H9 (cell line): ENCODE measurements at regions not wholly inside any gene's neighbourhood (a gene's known extent, or its start where the extent isn't known, plus 50 kb on each side); places are given as distances from the start of the nearest gene placed in this dataset.

Experiments
- DNase-seq: peaks from one replicate; pipeline ENCODE4 v3.0.0-alpha.2; 2017
- H2AFZ ChIP-seq: one replicate; pipeline ENCODE4 v1.6.1; 2013; ENCODE audit warnings: mild to moderate bottlenecking, low read length, control low read depth, moderate library complexity
- H2AK5ac ChIP-seq: 2 replicates; pipeline ENCODE4 v1.6.1; 2013; ENCODE audit warnings: low read length, control low read depth, mixed read lengths; ENCODE audit not compliant: insufficient read length
- H2BK120ac ChIP-seq: one replicate; pipeline ENCODE4 v1.6.1; 2013; ENCODE audit warnings: low read depth, mild to moderate bottlenecking, low read length, control low read depth, inconsistent platforms; ENCODE audit not compliant: poor library complexity, severe bottlenecking
- H2BK12ac ChIP-seq: 2 replicates; pipeline ENCODE4 v1.6.1; 2013; ENCODE audit warnings: low read length, control low read depth, mixed read lengths, low read depth; ENCODE audit not compliant: insufficient read length
- H2BK15ac ChIP-seq: 2 replicates; pipeline ENCODE4 v1.6.1; 2013; ENCODE audit warnings: low read depth, low read length, control low read depth
- H2BK20ac ChIP-seq: one replicate; pipeline ENCODE4 v1.6.1; 2013; ENCODE audit warnings: low read depth, mild to moderate bottlenecking, low read length, control low read depth, inconsistent platforms; ENCODE audit not compliant: poor library complexity, severe bottlenecking
- H2BK5ac ChIP-seq: 2 replicates; pipeline ENCODE4 v1.6.1; 2013; ENCODE audit warnings: low read length, control low read depth, mixed read lengths; ENCODE audit not compliant: insufficient read length
- H3K14ac ChIP-seq: 2 replicates; pipeline ENCODE4 v1.6.1; 2013; ENCODE audit warnings: low read length, control low read depth; ENCODE audit not compliant: insufficient read depth
- H3K18ac ChIP-seq: 2 replicates; pipeline ENCODE4 v1.6.1; 2013; ENCODE audit warnings: low read depth, mild to moderate bottlenecking, mixed read lengths, low read length, control low read depth; ENCODE audit not compliant: insufficient read length
- H3K23ac ChIP-seq: 2 replicates; pipeline ENCODE4 v1.6.1; 2013; ENCODE audit warnings: low read length, control low read depth, mixed read lengths, low read depth; ENCODE audit not compliant: insufficient read length
- H3K23me2 ChIP-seq: 2 replicates; pipeline ENCODE4 v1.6.1; 2013; ENCODE audit warnings: low read depth, mild to moderate bottlenecking, mixed read lengths, low read length, control low read depth; ENCODE audit not compliant: insufficient read length, poor library complexity, severe bottlenecking
- H3K27ac ChIP-seq: 2 replicates; pipeline ENCODE4 v1.5.1; 2013; ENCODE audit warnings: low read length, control low read depth, mixed read lengths, low read depth; ENCODE audit not compliant: insufficient read length
- H3K27me3 ChIP-seq: 2 replicates; pipeline ENCODE4 v1.6.1; 2013; ENCODE audit warnings: low read length, control low read depth, inconsistent platforms; ENCODE audit not compliant: insufficient read depth
- H3K4ac ChIP-seq: 2 replicates; pipeline ENCODE4 v1.6.1; 2013; ENCODE audit warnings: low read depth, mild to moderate bottlenecking, control low read depth, inconsistent platforms, low read length, moderate library complexity
- H3K4me1 ChIP-seq: 2 replicates; pipeline ENCODE4 v1.6.1; 2013; ENCODE audit warnings: low read length, control low read depth, inconsistent platforms; ENCODE audit not compliant: insufficient read depth
- H3K4me2 ChIP-seq: 2 replicates; pipeline ENCODE4 v1.6.1; 2013; ENCODE audit warnings: low read length, control low read depth, mixed read lengths; ENCODE audit not compliant: insufficient read length, insufficient read depth
- H3K56ac ChIP-seq: 2 replicates; pipeline ENCODE4 v1.6.1; 2013; ENCODE audit warnings: low read depth, mild to moderate bottlenecking, mixed read lengths, low read length, control low read depth; ENCODE audit not compliant: insufficient read length
- H3K79me1 ChIP-seq: 2 replicates; pipeline ENCODE4 v1.6.1; 2013; ENCODE audit warnings: low read depth, mild to moderate bottlenecking, moderate library complexity, low read length, control low read depth, inconsistent platforms; ENCODE audit not compliant: insufficient read depth, poor library complexity, severe bottlenecking
- H3K79me2 ChIP-seq: 2 replicates; pipeline ENCODE4 v1.6.1; 2013; ENCODE audit warnings: low read length, control low read depth, inconsistent platforms; ENCODE audit not compliant: insufficient read depth
- H3K9ac ChIP-seq: 2 replicates; pipeline ENCODE4 v1.6.1; 2013; ENCODE audit warnings: low read length, control low read depth, mixed read lengths; ENCODE audit not compliant: insufficient read length; ENCODE audit errors: extremely low read depth
- H3K9me3 ChIP-seq: one replicate; pipeline ENCODE4 v1.6.1; 2013; ENCODE audit warnings: low read depth, low read length, inconsistent platforms; ENCODE audit not compliant: control insufficient read depth
- H3T11ph ChIP-seq: one replicate; pipeline ENCODE4 v1.6.1; 2013; ENCODE audit warnings: mild to moderate bottlenecking, low read length, control low read depth, inconsistent platforms
- H4K20me1 ChIP-seq: one replicate; pipeline ENCODE4 v1.6.1; 2013; ENCODE audit not compliant: control insufficient read depth, insufficient read length, insufficient read depth
- H4K5ac ChIP-seq: 2 replicates; pipeline ENCODE4 v1.6.1; 2013; ENCODE audit warnings: low read depth, mild to moderate bottlenecking, mixed read lengths, low read length, control low read depth; ENCODE audit not compliant: insufficient read length
- H4K8ac ChIP-seq: replicated peaks from 2 replicates; pipeline ENCODE4 v1.6.1; 2013; ENCODE audit warnings: low read length, control low read depth, mixed read lengths, low read depth; ENCODE audit not compliant: insufficient read length
- H4K91ac ChIP-seq: 2 replicates; pipeline ENCODE4 v1.6.1; 2013; ENCODE audit warnings: low read depth, mild to moderate bottlenecking, moderate library complexity, mixed read lengths, low read length, control low read depth; ENCODE audit not compliant: insufficient read length
- H3K27ac Mint-ChIP-seq, 3 experiments: 2 replicates in 2 of 3; 3 replicates in 1 of 3; pipeline ENCODE4 v1.8.0; 2020 to 2021; ENCODE audit warnings: mixed read lengths in 3 of 3, mild to moderate bottlenecking in 1 of 3, moderate library complexity in 1 of 3
- H3K27me3 Mint-ChIP-seq: 2 replicates; pipeline ENCODE4 v1.8.0; 2021; ENCODE audit warnings: low read depth, mild to moderate bottlenecking, moderate library complexity, mixed read lengths
- H3K36me3 Mint-ChIP-seq, 3 experiments: 2 replicates in 2 of 3; 3 replicates in 1 of 3; pipeline ENCODE4 v1.8.0; 2020 to 2021; ENCODE audit warnings: low read depth in 3 of 3, mixed read lengths in 3 of 3; ENCODE audit not compliant: insufficient read depth in 1 of 3
- H3K4me1 Mint-ChIP-seq, 2 experiments: 2 replicates each; pipeline ENCODE4 v1.8.0; 2020; ENCODE audit warnings: mixed read lengths in 2 of 2
- H3K4me3 Mint-ChIP-seq, 2 experiments: 2 replicates in 1 of 2; 3 replicates in 1 of 2; pipeline ENCODE4 v1.8.0; 2020 to 2021; ENCODE audit warnings: mild to moderate bottlenecking in 2 of 2, mixed read lengths in 2 of 2, moderate library complexity in 1 of 2
- H3K9me3 Mint-ChIP-seq, 2 experiments: 2 replicates in 1 of 2; 3 replicates in 1 of 2; pipeline ENCODE4 v1.8.0; 2020; ENCODE audit warnings: mild to moderate bottlenecking in 2 of 2, mixed read lengths in 2 of 2, moderate library complexity in 1 of 2
- WGBS: extraction: QIAGEN DNeasy Blood & Tissue Kit; methylation state at CpG from one replicate; pipeline ENCODE4 v1.1.7; 2013; ENCODE audit warnings: missing lambda C conversion rate, low lambda C conversion rate, mixed read lengths; ENCODE audit not compliant: insufficient read length; ENCODE audit errors: extremely low coverage; 5-methylcytosine and 5-hydroxymethylcytosine counted together
- TF ChIP-seq, protein P1 (sequence below): fragments of 200-600 bp; sonication (generic); conservative IDR thresholded peaks from 3 replicates; pipeline ENCODE4 v1.8.0; 2021; ENCODE audit warnings: antibody characterized with exemption, mild to moderate bottlenecking

DNA sequence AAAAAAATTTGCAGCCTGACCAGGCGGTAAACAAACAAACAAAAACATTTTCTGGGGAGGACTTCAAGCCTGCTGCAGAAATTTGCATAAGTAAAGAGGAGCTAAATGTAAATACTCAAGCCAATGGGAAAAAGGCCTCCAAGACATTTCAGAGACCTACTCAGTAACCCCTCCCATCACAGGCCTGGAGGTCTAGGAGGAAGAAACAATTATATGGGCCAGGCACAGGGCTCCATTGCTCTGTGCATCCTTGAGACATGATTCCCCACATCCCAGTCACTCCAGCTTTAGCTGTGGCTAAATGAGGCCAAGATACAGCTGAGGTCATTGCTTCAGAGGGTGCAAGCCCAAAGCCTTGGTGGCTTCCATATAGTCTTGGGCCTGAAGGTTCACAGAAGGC lies 793.4 kb downstream of the SLITRK1 start:
- no CpG with 5 or more reads among the region's 1 CpG for WGBS
- H4K8ac ChIP-seq: no peak overlapping the region
- H3K4me1 ChIP-seq: no peaks in the 10 kb centered on the region
- H3K9me3 ChIP-seq: no peaks in the 10 kb centered on the region
- H3K79me1 ChIP-seq: no peaks in the 10 kb centered on the region
- TF ChIP-seq, protein P1, sequence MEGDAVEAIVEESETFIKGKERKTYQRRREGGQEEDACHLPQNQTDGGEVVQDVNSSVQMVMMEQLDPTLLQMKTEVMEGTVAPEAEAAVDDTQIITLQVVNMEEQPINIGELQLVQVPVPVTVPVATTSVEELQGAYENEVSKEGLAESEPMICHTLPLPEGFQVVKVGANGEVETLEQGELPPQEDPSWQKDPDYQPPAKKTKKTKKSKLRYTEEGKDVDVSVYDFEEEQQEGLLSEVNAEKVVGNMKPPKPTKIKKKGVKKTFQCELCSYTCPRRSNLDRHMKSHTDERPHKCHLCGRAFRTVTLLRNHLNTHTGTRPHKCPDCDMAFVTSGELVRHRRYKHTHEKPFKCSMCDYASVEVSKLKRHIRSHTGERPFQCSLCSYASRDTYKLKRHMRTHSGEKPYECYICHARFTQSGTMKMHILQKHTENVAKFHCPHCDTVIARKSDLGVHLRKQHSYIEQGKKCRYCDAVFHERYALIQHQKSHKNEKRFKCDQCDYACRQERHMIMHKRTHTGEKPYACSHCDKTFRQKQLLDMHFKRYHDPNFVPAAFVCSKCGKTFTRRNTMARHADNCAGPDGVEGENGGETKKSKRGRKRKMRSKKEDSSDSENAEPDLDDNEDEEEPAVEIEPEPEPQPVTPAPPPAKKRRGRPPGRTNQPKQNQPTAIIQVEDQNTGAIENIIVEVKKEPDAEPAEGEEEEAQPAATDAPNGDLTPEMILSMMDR: no peak
- no peak overlapping the region for H4K91ac ChIP-seq
- no peaks in the 10 kb centered on the region for H3K27me3 ChIP-seq
- H3K79me2 ChIP-seq: no peaks in the 10 kb centered on the region
- H3K23me2 ChIP-seq: no peaks in the 10 kb centered on the region
- Mint-ChIP-seq H3K36me3 (peaks cover 11 to 26% (median 17%) of the 10 kb centered on the region in 3 experiments), H3K4me3 (no peak overlapping the region), H3K4me1 (no peaks in the 10 kb centered on the region), H3K9me3 (peaks cover 28 to 29% of the 10 kb centered on the region in 2 experiments), H3K27ac (no peak overlapping the region), H3K27me3 (no peaks in the 10 kb centered on the region)
- H3K4me2 ChIP-seq: no peak overlapping the region
- H2BK20ac ChIP-seq: no peak overlapping the region
- no peak overlapping the region for H3K14ac ChIP-seq
- H4K20me1 ChIP-seq: no peaks in the 10 kb centered on the region
- no peak for DNase-seq
- H2AFZ ChIP-seq: no peak overlapping the region
- H2BK15ac ChIP-seq: no peak overlapping the region
- no peak overlapping the region for H3K23ac ChIP-seq
- H4K5ac ChIP-seq: no peak overlapping the region
- no peak overlapping the region for H3K9ac ChIP-seq
- no peak overlapping the region for H2BK12ac ChIP-seq
- no peak overlapping the region for H3T11ph ChIP-seq
- no peak overlapping the region for H3K56ac ChIP-seq
- H2AK5ac ChIP-seq: no peak overlapping the region
- no peak overlapping the region for H2BK5ac ChIP-seq
- H3K4ac ChIP-seq: no peak overlapping the region
- no peak overlapping the region for H2BK120ac ChIP-seq
- H3K27ac ChIP-seq: no peak overlapping the region
- H3K18ac ChIP-seq: no peak overlapping the region
